Keratinocyte (primary cell): ENCODE measurements at regions not wholly inside any gene's neighbourhood (a gene's known extent, or its start where the extent isn't known, plus 50 kb on each side); places are given as distances from the start of the nearest gene placed in this dataset.

ENCODE experiments used
- DNase-seq: peaks from one replicate; pipeline ENCODE4 v3.0.0-alpha.2; 2011; ENCODE audit warnings: low read depth, missing footprints, low spot score
- FAIRE-seq: peaks from 2 replicates; lab custom pipeline; 2011; peaks lifted over from hg19 to GRCh38; lab: Jason Lieb, UNC
- H2AFZ ChIP-seq: 2 replicates; pipeline ENCODE4 v1.6.0; 2012; ENCODE audit warnings: low read length, control low read depth, inconsistent platforms; ENCODE audit not compliant: control insufficient read depth
- H3K27ac ChIP-seq: 2 replicates; pipeline ENCODE4 v1.5.1; 2011; ENCODE audit warnings: low read length; ENCODE audit not compliant: control insufficient read depth, insufficient read depth
- H3K27me3 ChIP-seq: 3 replicates; pipeline ENCODE4 v1.6.0; 2011; ENCODE audit warnings: low read length; ENCODE audit not compliant: control insufficient read depth, insufficient read depth; ENCODE audit errors: extremely low read depth
- H3K36me3 ChIP-seq, 2 experiments: 2 replicates in 1 of 2; 3 replicates in 1 of 2; pipeline ENCODE4 v1.5.1; 2011; ENCODE audit warnings: low read length in 2 of 2, mild to moderate bottlenecking in 1 of 2; ENCODE audit not compliant: control insufficient read depth in 2 of 2, insufficient read depth in 2 of 2; ENCODE audit errors: extremely low read depth in 1 of 2
- H3K4me1 ChIP-seq: 3 replicates; pipeline ENCODE4 v1.5.1; 2011; ENCODE audit warnings: low read length; ENCODE audit not compliant: control insufficient read depth, insufficient read depth; ENCODE audit errors: extremely low read depth
- H3K4me2 ChIP-seq: 3 replicates; pipeline ENCODE4 v1.6.0; 2011; ENCODE audit warnings: low read depth, low read length; ENCODE audit not compliant: control insufficient read depth, insufficient read depth; ENCODE audit errors: extremely low read depth
- H3K4me3 ChIP-seq, 3 experiments: fragments of 200-600 bp in 1 of 3; sonication (generic) in 1 of 3; 2 replicates in 2 of 3; 3 replicates in 1 of 3; pipeline ENCODE4 v1.5.1; 2011 to 2016; ENCODE audit warnings: low read length in 3 of 3, mild to moderate bottlenecking in 3 of 3, control low read depth in 2 of 3, inconsistent platforms in 1 of 3, low read depth in 1 of 3, mixed read lengths in 1 of 3, mixed run types in 1 of 3, moderate library complexity in 1 of 3; ENCODE audit not compliant: control insufficient read depth in 2 of 3, insufficient read depth in 2 of 3; ENCODE audit errors: extremely low read depth in 1 of 3
- H3K79me2 ChIP-seq: 2 replicates; pipeline ENCODE4 v1.6.0; 2012; ENCODE audit warnings: low read length; ENCODE audit not compliant: control insufficient read depth, insufficient read depth
- H3K9ac ChIP-seq: 3 replicates; pipeline ENCODE4 v1.6.0; 2011; ENCODE audit warnings: low read length; ENCODE audit not compliant: control insufficient read depth, insufficient read depth; ENCODE audit errors: extremely low read depth
- H3K9me1 ChIP-seq: 3 replicates; pipeline ENCODE4 v1.6.0; 2011; ENCODE audit warnings: low read length; ENCODE audit not compliant: control insufficient read depth, insufficient read depth; ENCODE audit errors: extremely low read depth
- H3K9me3 ChIP-seq: 2 replicates; pipeline ENCODE4 v1.5.1; 2012; ENCODE audit warnings: low read depth, low read length; ENCODE audit not compliant: control insufficient read depth
- H4K20me1 ChIP-seq: 3 replicates; pipeline ENCODE4 v1.6.0; 2011; ENCODE audit warnings: low read length; ENCODE audit not compliant: control insufficient read depth, insufficient read depth; ENCODE audit errors: extremely low read depth
- CTCF ChIP-seq, 3 experiments: IDR thresholded peaks in 1 of 3; conservative IDR thresholded peaks in 1 of 3; optimal IDR thresholded peaks in 1 of 3; 2 replicates in 2 of 3; 3 replicates in 1 of 3; pipeline versions ENCODE3 to v1.5.1; 2011; ENCODE audit warnings: low read length in 3 of 3, mild to moderate bottlenecking in 3 of 3, moderate library complexity in 2 of 3, control low read depth in 1 of 3, inconsistent platforms in 1 of 3; ENCODE audit not compliant: insufficient read depth in 2 of 3; ENCODE audit errors: extremely low read depth in 1 of 3
- EZH2 ChIP-seq: IDR thresholded peaks from one replicate; pipeline ENCODE4 v1.6.1; 2012; ENCODE audit warnings: inconsistent platforms, mild to moderate bottlenecking, low read length, moderate library complexity
- dilution Hi-C: fragments of 300-500 bp; cut with MboI; formaldehyde crosslinking; loops from one replicate; pipeline ENCODE4 v1.7.0; 2020; ENCODE audit warnings: low sequenced_read_pairs; ENCODE audit not compliant: extremely low pct_ligation_motif_present

GRCh38 chr11:22042081-22042480 is 150.8 kb upstream of the ANO5 start:
- DNase-seq (no peak), FAIRE-seq (no peak)
- no peaks in the 10 kb centered on the region for H3K79me2 ChIP-seq
- no peaks in the 10 kb centered on the region for H3K27me3 ChIP-seq
- H3K4me2 ChIP-seq: no peak overlapping the region
- dilution Hi-C loops: no loop called here
- H3K9me3 ChIP-seq: no peaks in the 10 kb centered on the region
- no peaks in the 10 kb centered on the region for H4K20me1 ChIP-seq
- H3K4me3 ChIP-seq: no peak overlapping the region
- H3K36me3 ChIP-seq: no peaks in the 10 kb centered on the region
- no peak overlapping the region for H3K9ac ChIP-seq
- H3K9me1 ChIP-seq: no peaks in the 10 kb centered on the region
- H3K4me1 ChIP-seq: no peaks in the 10 kb centered on the region
- TF ChIP-seq EZH2 (no peak), CTCF (optimal IDR thresholded peaks at IDR 0.05 in 1 of 3, IDR thresholded peaks at IDR 0.05 in 1 of 3, conservative IDR thresholded peaks at IDR 0.05 in 1 of 3; ENCODE audit: extremely low read depth in 1 of 3, insufficient read depth in 2 of 3, low read length in 3 of 3) (no peak)
- no peak overlapping the region for H2AFZ ChIP-seq
- no peak overlapping the region for H3K27ac ChIP-seq

- Histone ChIP-seq H4K20me1 (no peaks in the 10 kb centered on the region), H2AFZ (no peak overlapping the region), H3K4me3 (no peak overlapping the region), H3K4me2 (no peak overlapping the region), H3K27ac (no peak overlapping the region), H3K9me3 (no peaks in the 10 kb centered on the region), H3K79me2 (no peaks in the 10 kb centered on the region), H3K9ac (no peak overlapping the region), H3K4me1 (no peaks in the 10 kb centered on the region), H3K27me3 (no peaks in the 10 kb centered on the region), H3K9me1 (no peaks in the 10 kb centered on the region), H3K36me3 (no peaks in the 10 kb centered on the region)
- DNase-seq (no peak), FAIRE-seq (no peak)
- dilution Hi-C loops: no loop called here
- TF ChIP-seq CTCF (optimal IDR thresholded peaks at IDR 0.05 in 1 of 3, IDR thresholded peaks at IDR 0.05 in 1 of 3, conservative IDR thresholded peaks at IDR 0.05 in 1 of 3; ENCODE audit: extremely low read depth in 1 of 3, insufficient read depth in 2 of 3, low read length in 3 of 3) (no peak), EZH2 (no peak)
Measured at GRCh38 chr11:22044126-22044525, 148.8 kb upstream of the ANO5 start.
